H7 (cell line): ENCODE measurements at regions not wholly inside any gene's neighbourhood (a gene's known extent, or its start where the extent isn't known, plus 50 kb on each side); places are given as distances from the start of the nearest gene placed in this dataset.

ENCODE experiments used
- DNase-seq: peaks from one replicate; pipeline ENCODE4 v3.0.0; 2012
- H3K27me3 ChIP-seq: 2 replicates; pipeline ENCODE4 v1.6.0; 2011; ENCODE audit warnings: mild to moderate bottlenecking, low read length; ENCODE audit not compliant: control insufficient read depth, insufficient read depth
- H3K36me3 ChIP-seq: replicated peaks from 2 replicates; pipeline ENCODE4 v1.5.1; 2011; ENCODE audit warnings: low read length; ENCODE audit not compliant: control insufficient read depth, insufficient read depth
- H3K4me3 ChIP-seq: 2 replicates; pipeline ENCODE4 v1.5.1; 2011; ENCODE audit warnings: low read depth, mild to moderate bottlenecking, control low read depth, low read length, moderate library complexity; ENCODE audit not compliant: insufficient read depth

GRCh38 chr12:43095669-43096280 lies 456.2 kb downstream of the ADAMTS20 start:
- no peaks in the 10 kb centered on the region for H3K27me3 ChIP-seq
- H3K36me3 ChIP-seq: no peaks in the 10 kb centered on the region
- DNase-seq: no peak
- no peak overlapping the region for H3K4me3 ChIP-seq

- Histone ChIP-seq H3K27me3 (no peaks in the 10 kb centered on the region), H3K36me3 (no peaks in the 10 kb centered on the region), H3K4me3 (no peak overlapping the region)
- DNase-seq: no peak
Measured at GRCh38 chr12:43094886-43095575, 457.0 kb downstream of the ADAMTS20 start.

- no peaks in the 10 kb centered on the region for H3K36me3 ChIP-seq
- DNase-seq: no peak
- no peaks in the 10 kb centered on the region for H3K27me3 ChIP-seq
- no peak overlapping the region for H3K4me3 ChIP-seq
Measured at GRCh38 chr12:43090981-43091380, 461.0 kb downstream of the ADAMTS20 start.

GRCh38 chr12:43087195-43088091 lies 464.6 kb downstream of the ADAMTS20 start:
- no peak for DNase-seq

GRCh38 chr12:43079476-43079875 lies 472.5 kb downstream of the ADAMTS20 start:
- H3K4me3 ChIP-seq: no peak overlapping the region
- H3K27me3 ChIP-seq: no peaks in the 10 kb centered on the region
- DNase-seq: no peak
- H3K36me3 ChIP-seq: no peaks in the 10 kb centered on the region

More at GRCh38 chr12:43087195-43088091, 464.6 kb downstream of the ADAMTS20 start:
- H3K4me3 ChIP-seq: no peak overlapping the region
- H3K27me3 ChIP-seq: no peaks in the 10 kb centered on the region
- H3K36me3 ChIP-seq: no peaks in the 10 kb centered on the region

GRCh38 chr12:43078976-43079375 lies 473.0 kb downstream of the ADAMTS20 start:
- Histone ChIP-seq H3K27me3 (no peaks in the 10 kb centered on the region), H3K4me3 (no peak overlapping the region), H3K36me3 (no peaks in the 10 kb centered on the region)
- DNase-seq: no peak

- Histone ChIP-seq H3K4me3 (no peak overlapping the region), H3K27me3 (no peaks in the 10 kb centered on the region), H3K36me3 (no peaks in the 10 kb centered on the region)
- no peak for DNase-seq
Measured at GRCh38 chr12:43072431-43072830, 479.6 kb downstream of the ADAMTS20 start.

GRCh38 chr12:43069768-43070221 lies 480.2 kb upstream of the PRICKLE1 start:
- no peak overlapping the region for H3K4me3 ChIP-seq
- H3K27me3 ChIP-seq: no peaks in the 10 kb centered on the region
- H3K36me3 ChIP-seq: no peaks in the 10 kb centered on the region
- DNase-seq: no peak

GRCh38 chr12:43066471-43066870 lies 476.9 kb upstream of the PRICKLE1 start:
- DNase-seq: no peak
- Histone ChIP-seq H3K4me3 (no peak overlapping the region), H3K27me3 (no peaks in the 10 kb centered on the region), H3K36me3 (no peaks in the 10 kb centered on the region)

GRCh38 chr12:43063650-43064049 lies 474.1 kb upstream of the PRICKLE1 start:
- Histone ChIP-seq H3K4me3 (no peak overlapping the region), H3K27me3 (no peaks in the 10 kb centered on the region), H3K36me3 (no peaks in the 10 kb centered on the region)
- DNase-seq: no peak

GRCh38 chr12:43062201-43062895 lies 472.8 kb upstream of the PRICKLE1 start:
- Histone ChIP-seq H3K36me3 (no peaks in the 10 kb centered on the region), H3K27me3 (no peaks in the 10 kb centered on the region), H3K4me3 (no peak overlapping the region)
- DNase-seq: no peak

- DNase-seq: no peak
- Histone ChIP-seq H3K36me3 (no peaks in the 10 kb centered on the region), H3K27me3 (no peaks in the 10 kb centered on the region), H3K4me3 (no peak overlapping the region)
Measured at GRCh38 chr12:43060742-43061141, 471.2 kb upstream of the PRICKLE1 start.

- H3K36me3 ChIP-seq: no peaks in the 10 kb centered on the region
- no peaks in the 10 kb centered on the region for H3K27me3 ChIP-seq
- H3K4me3 ChIP-seq: no peak overlapping the region
- DNase-seq: no peak
Measured at GRCh38 chr12:43058616-43059015, 469.1 kb upstream of the PRICKLE1 start.

GRCh38 chr12:43057566-43057965 lies 468.0 kb upstream of the PRICKLE1 start:
- no peak overlapping the region for H3K4me3 ChIP-seq
- no peaks in the 10 kb centered on the region for H3K36me3 ChIP-seq
- H3K27me3 ChIP-seq: no peaks in the 10 kb centered on the region
- DNase-seq: no peak
